GM23338 (cell line): ENCODE measurements at regions not wholly inside any gene's neighbourhood (a gene's known extent, or its start where the extent isn't known, plus 50 kb on each side); places are given as distances from the start of the nearest gene placed in this dataset.

ENCODE experiments used
- ATAC-seq: fragments of 200-7000 bp; cut with Tn5 transposase; 3 replicates; pipeline ENCODE4 v1.9.1; 2020
- DNase-seq: peaks from one replicate; pipeline ENCODE4 v3.0.0-alpha.2; 2015; ENCODE audit warnings: low spot score
- H2AFZ ChIP-seq: fragments of 200-600 bp; sonication (generic); 2 replicates; pipeline ENCODE4 v1.8.0; 2016; ENCODE audit warnings: antibody characterized with exemption, mild to moderate bottlenecking, moderate library complexity
- H3F3A ChIP-seq: fragments of 200-600 bp; sonication (generic); replicated peaks from 2 replicates; pipeline ENCODE4 v1.8.0; 2017; ENCODE audit warnings: antibody characterized with exemption, mixed run types, low read depth
- H3K27ac ChIP-seq: fragments of 200-600 bp; sonication (generic); 2 replicates; pipeline ENCODE4 v1.6.1; 2016; ENCODE audit warnings: low read depth
- H3K27me3 ChIP-seq: fragments of 200-600 bp; sonication (generic); 2 replicates; pipeline ENCODE4 v1.8.0; 2016; ENCODE audit warnings: mild to moderate bottlenecking, mixed run types, moderate library complexity; ENCODE audit not compliant: insufficient read depth
- H3K36me3 ChIP-seq: fragments of 200-600 bp; sonication (generic); 2 replicates; pipeline ENCODE4 v1.8.0; 2016; ENCODE audit warnings: mild to moderate bottlenecking; ENCODE audit not compliant: insufficient read depth
- H3K4me1 ChIP-seq: fragments of 200-600 bp; sonication (generic); 2 replicates; pipeline ENCODE4 v1.8.0; 2016; ENCODE audit warnings: mild to moderate bottlenecking, moderate library complexity; ENCODE audit not compliant: insufficient read depth
- H3K4me2 ChIP-seq: fragments of 200-600 bp; sonication (generic); 2 replicates; pipeline ENCODE4 v1.7.1; 2017; ENCODE audit warnings: mixed run types
- H3K4me3 ChIP-seq: fragments of 200-600 bp; sonication (generic); 2 replicates; pipeline ENCODE4 v1.6.1; 2016; ENCODE audit warnings: mixed run types
- H3K79me2 ChIP-seq: fragments of 200-600 bp; sonication (generic); replicated peaks from 2 replicates; pipeline ENCODE4 v1.8.0; 2017; ENCODE audit warnings: mild to moderate bottlenecking; ENCODE audit not compliant: insufficient read depth
- H3K9me2 ChIP-seq: fragments of 200-600 bp; sonication (generic); 2 replicates; pipeline ENCODE4 v1.8.0; 2017; ENCODE audit not compliant: insufficient read depth
- H4K20me1 ChIP-seq: fragments of 200-600 bp; sonication (generic); replicated peaks from 2 replicates; pipeline ENCODE4 v1.8.0; 2017; ENCODE audit warnings: mild to moderate bottlenecking; ENCODE audit not compliant: insufficient read depth
- H3K27ac Mint-ChIP-seq: 2 replicates; pipeline ENCODE4 v1.8.0; 2020; ENCODE audit warnings: inconsistent platforms, mild to moderate bottlenecking, moderate library complexity, mixed read lengths
- H3K27me3 Mint-ChIP-seq: 3 replicates; pipeline ENCODE4 v1.8.0; 2022; ENCODE audit warnings: low read depth, mild to moderate bottlenecking, moderate library complexity, mixed read lengths, inconsistent platforms; ENCODE audit not compliant: insufficient read depth, poor library complexity
- H3K36me3 Mint-ChIP-seq: 3 replicates; pipeline ENCODE4 v1.8.0; 2021; ENCODE audit warnings: low read depth, mild to moderate bottlenecking, inconsistent platforms, moderate library complexity, mixed read lengths
- H3K4me1 Mint-ChIP-seq: 3 replicates; pipeline ENCODE4 v1.8.0; 2020; ENCODE audit warnings: mild to moderate bottlenecking, inconsistent platforms, mixed read lengths
- H3K4me3 Mint-ChIP-seq: 3 replicates; pipeline ENCODE4 v1.8.0; 2021; ENCODE audit warnings: moderate library complexity, mild to moderate bottlenecking, inconsistent platforms, mixed read lengths
- H3K9me3 Mint-ChIP-seq: 3 replicates; pipeline ENCODE4 v1.8.0; 2020; ENCODE audit warnings: moderate library complexity, mild to moderate bottlenecking, inconsistent platforms, mixed read lengths
- CREB1 ChIP-seq: fragments of 250-450 bp; sonication (Bioruptor Pico); IDR thresholded peaks from 2 replicates; pipeline ENCODE4 v1.5.0; 2020; ENCODE audit warnings: low read depth, mild to moderate bottlenecking, moderate library complexity
- CTCF ChIP-seq, 2 experiments: fragments of 200-600 bp in 1 of 2; sonication (generic) in 1 of 2; conservative IDR thresholded peaks; 2 replicates each; pipeline versions ENCODE4 v1.5.1 to v1.6.1; 2016 to 2017; ENCODE audit warnings: antibody characterized with exemption in 2 of 2, low read depth in 2 of 2, mild to moderate bottlenecking in 2 of 2, moderate library complexity in 1 of 2
- ETS1 ChIP-seq: IDR thresholded peaks from 2 replicates; pipeline ENCODE4 v1.6.1; 2016; ENCODE audit warnings: antibody characterized with exemption
- EZH2 ChIP-seq: fragments of 200-600 bp; sonication (generic); IDR thresholded peaks from one replicate; pipeline ENCODE4 v1.8.0; 2017; ENCODE audit warnings: antibody characterized with exemption, mild to moderate bottlenecking, low read depth; ENCODE audit not compliant: unreplicated experiment
- EZH2phosphoT487 ChIP-seq: fragments of 200-600 bp; sonication (generic); IDR thresholded peaks from one replicate; pipeline ENCODE4 v1.8.1; 2018; ENCODE audit warnings: antibody characterized with exemption; ENCODE audit not compliant: unreplicated experiment
- JUNB ChIP-seq: IDR thresholded peaks from one replicate; pipeline ENCODE4 v1.6.1; 2016; ENCODE audit warnings: antibody characterized with exemption; ENCODE audit not compliant: unreplicated experiment
- NANOG ChIP-seq: IDR thresholded peaks from 2 replicates; pipeline ENCODE4 v1.6.1; 2016; ENCODE audit warnings: antibody characterized with exemption, borderline replicate concordance
- POLR2AphosphoS5 ChIP-seq: IDR thresholded peaks from 2 replicates; pipeline ENCODE4 v1.6.1; 2016; ENCODE audit warnings: antibody characterized with exemption, low read depth
- REST ChIP-seq: IDR thresholded peaks from one replicate; pipeline ENCODE4 v1.6.1; 2018; ENCODE audit warnings: antibody characterized with exemption; ENCODE audit not compliant: unreplicated experiment
- STAT1 ChIP-seq: IDR thresholded peaks from one replicate; pipeline ENCODE4 v1.6.1; 2016; ENCODE audit warnings: antibody characterized with exemption; ENCODE audit not compliant: unreplicated experiment
- ZNF114 ChIP-seq: fragments of 250-450 bp; sonication (Bioruptor Pico); IDR thresholded peaks from 2 replicates; pipeline ENCODE4 v1.5.0; 2020; ENCODE audit warnings: mild to moderate bottlenecking, moderate library complexity
- ZNF331 ChIP-seq: fragments of 250-450 bp; sonication (Bioruptor Pico); IDR thresholded peaks from 2 replicates; pipeline ENCODE4 v1.5.0; 2020; ENCODE audit warnings: low read depth, mild to moderate bottlenecking, moderate library complexity
- ZNF462 ChIP-seq: fragments of 250-450 bp; sonication (Bioruptor Pico); IDR thresholded peaks from 2 replicates; pipeline ENCODE4 v1.5.0; 2020; ENCODE audit warnings: mild to moderate bottlenecking, moderate library complexity

- Histone ChIP-seq H3K4me3 (no peak overlapping the region), H3F3A (no peaks in the 10 kb centered on the region), H3K27ac (no peak overlapping the region), H3K27me3 (no peaks in the 10 kb centered on the region), H2AFZ (no peak overlapping the region), H3K79me2 (no peaks in the 10 kb centered on the region), H4K20me1 (no peaks in the 10 kb centered on the region), H3K4me2 (no peak overlapping the region), H3K4me1 (peaks cover 2% of the 10 kb centered on the region), H3K36me3 (no peaks in the 10 kb centered on the region), H3K9me2 (peaks cover 6% of the 10 kb centered on the region)
- no peaks in the 10 kb centered on the region for H3K9me3 Mint-ChIP-seq
- H3K36me3 Mint-ChIP-seq: no peaks in the 10 kb centered on the region
- ATAC-seq (no peak), DNase-seq (no peak)
- no peak overlapping the region for H3K4me3 Mint-ChIP-seq
- peaks cover 7% of the 10 kb centered on the region for H3K4me1 Mint-ChIP-seq
- H3K27ac Mint-ChIP-seq: no peak overlapping the region
- no peak for TF ChIP-seq ETS1
- TF ChIP-seq ZNF331: no peak
- TF ChIP-seq NANOG: no peak
- TF ChIP-seq EZH2: no peak
- no peak for TF ChIP-seq STAT1
- TF ChIP-seq ZNF462: no peak
- TF ChIP-seq POLR2AphosphoS5: no peak
- no peak for TF ChIP-seq CREB1 (CRISPR knock-in tag)
- no peak for TF ChIP-seq CTCF (conservative IDR thresholded peaks at IDR 0.05; ENCODE audit: low read depth in 2 of 2)
- no peak for TF ChIP-seq ZNF114 (CRISPR knock-in tag)
- TF ChIP-seq JUNB: no peak
- TF ChIP-seq EZH2phosphoT487: no peak
- no peak for TF ChIP-seq REST
- no peaks in the 10 kb centered on the region for H3K27me3 Mint-ChIP-seq
Measured at GRCh38 chr18:24936691-24937090, 415.3 kb downstream of the ZNF521 start.
